Choroid plexus epithelial cell (primary cell): ENCODE measurements at regions not wholly inside any gene's neighbourhood (a gene's known extent, or its start where the extent isn't known, plus 50 kb on each side); places are given as distances from the start of the nearest gene placed in this dataset.

Source experiments
- DNase-seq: peaks from one replicate; pipeline ENCODE4 v3.0.0-alpha.2; 2010; ENCODE audit warnings: low read depth
- H3K4me3 ChIP-seq: 2 replicates; pipeline ENCODE4 v1.5.1; 2011; ENCODE audit warnings: low read depth, mild to moderate bottlenecking, control low read depth, low read length, moderate library complexity
- CTCF ChIP-seq: conservative IDR thresholded peaks from 2 replicates; pipeline ENCODE4 v1.5.1; 2011; ENCODE audit warnings: low read depth, mild to moderate bottlenecking, control low read depth, inconsistent platforms, low read length, moderate library complexity

GRCh38 chr4:128458816-128459215, 171.2 kb upstream of the PGRMC2 start:
- TF ChIP-seq CTCF = no peak
- no peak for DNase-seq
- no peak overlapping the region for H3K4me3 ChIP-seq

- TF ChIP-seq CTCF = no peak
Observed at GRCh38 chr4:128457726-128458125, 170.1 kb upstream of the PGRMC2 start.

GRCh38 chr4:128456171-128456570, 168.6 kb upstream of the PGRMC2 start:
- no peak for DNase-seq
- TF ChIP-seq CTCF = no peak
- no peak overlapping the region for H3K4me3 ChIP-seq

More at GRCh38 chr4:128457726-128458125, 170.1 kb upstream of the PGRMC2 start:
- no peak overlapping the region for H3K4me3 ChIP-seq
- DNase-seq = no peak

GRCh38 chr4:128455480-128455879, 167.9 kb upstream of the PGRMC2 start:
- H3K4me3 ChIP-seq = no peak overlapping the region

GRCh38 chr4:128454881-128455280, 167.3 kb upstream of the PGRMC2 start:
- no peak for TF ChIP-seq CTCF
- H3K4me3 ChIP-seq = no peak overlapping the region
- no peak for DNase-seq

More at GRCh38 chr4:128455480-128455879, 167.9 kb upstream of the PGRMC2 start:
- no peak for DNase-seq
- TF ChIP-seq CTCF = no peak

GRCh38 chr4:128454281-128454871, 166.8 kb upstream of the PGRMC2 start:
- peak; percentile 94 for TF ChIP-seq CTCF
- no peak overlapping the region for H3K4me3 ChIP-seq

GRCh38 chr4:128452415-128452814, 164.8 kb upstream of the PGRMC2 start:
- peak; percentile 36 for DNase-seq
- no peak for TF ChIP-seq CTCF
- no peak overlapping the region for H3K4me3 ChIP-seq

More at GRCh38 chr4:128454281-128454871, 166.8 kb upstream of the PGRMC2 start:
- peak; percentile 98 for DNase-seq
